H1 (cell line): ENCODE measurements at regions not wholly inside any gene's neighbourhood (a gene's known extent, or its start where the extent isn't known, plus 50 kb on each side); places are given as distances from the start of the nearest gene placed in this dataset.

ENCODE experiments used
- BRCA1 ChIP-seq: IDR thresholded peaks from 2 replicates; pipeline ENCODE4 v1.6.1; 2012; ENCODE audit warnings: low read depth, low read length, improper control_type of control experiment
- CEBPB ChIP-seq: IDR thresholded peaks from 2 replicates; pipeline ENCODE4 v1.6.1; 2012; ENCODE audit warnings: low read depth, low read length
- CHD2 ChIP-seq: IDR thresholded peaks from 2 replicates; pipeline ENCODE4 v1.6.1; 2012; ENCODE audit warnings: low read length, improper control_type of control experiment
- CREB1 ChIP-seq: IDR thresholded peaks from 2 replicates; pipeline ENCODE4 v1.6.1; 2012; ENCODE audit warnings: inconsistent platforms
- EZH2 ChIP-seq: fragments of 200-600 bp; sonication (generic); IDR thresholded peaks from 2 replicates; pipeline ENCODE4 v1.7.1; 2012; ENCODE audit warnings: low read depth, mild to moderate bottlenecking, moderate library complexity, low read length, inconsistent platforms; ENCODE audit not compliant: severe bottlenecking
- JUN ChIP-seq: IDR thresholded peaks from 2 replicates; pipeline ENCODE4 v1.6.1; 2011; ENCODE audit warnings: low read depth, mild to moderate bottlenecking, improper control_type of control experiment, low read length
- POLR2A ChIP-seq, 2 experiments: IDR thresholded peaks; 1 replicate in 1 of 2; 2 replicates in 1 of 2; pipeline ENCODE4 v1.6.1; 2011; ENCODE audit warnings: low read depth in 2 of 2, low read length in 2 of 2, mild to moderate bottlenecking in 2 of 2; ENCODE audit errors: control extremely low read depth in 1 of 2
- POLR2AphosphoS5 ChIP-seq: IDR thresholded peaks from 2 replicates; pipeline ENCODE4 v1.6.1; 2011; ENCODE audit warnings: low read depth, low read length
- RNF2 ChIP-seq: fragments of 200-900, 300-1000 bp; sonication (generic); IDR thresholded peaks from 2 replicates; pipeline ENCODE4 v1.7.1; 2016; ENCODE audit warnings: borderline replicate concordance, low read depth, mild to moderate bottlenecking, antibody characterized with exemption, low read length; ENCODE audit not compliant: poor library complexity, severe bottlenecking; ENCODE audit errors: missing control alignments
- SIRT6 ChIP-seq: IDR thresholded peaks from one replicate; pipeline ENCODE4 v1.7.1; 2012; ENCODE audit warnings: low read length, inconsistent platforms
- TAF1 ChIP-seq: IDR thresholded peaks from 2 replicates; pipeline ENCODE4 v1.6.1; 2011; ENCODE audit warnings: mild to moderate bottlenecking, low read depth, low read length
- TBP ChIP-seq: IDR thresholded peaks from 2 replicates; pipeline ENCODE4 v1.6.1; 2011; ENCODE audit warnings: low read depth, low read length, improper control_type of control experiment
- YY1 ChIP-seq: IDR thresholded peaks from 2 replicates; pipeline ENCODE4 v1.6.1; 2011; ENCODE audit warnings: low read depth, mild to moderate bottlenecking, low read length
- TF ChIP-seq, protein P1 (sequence below), 3 experiments: IDR thresholded peaks; 1 replicate in 2 of 3; 2 replicates in 1 of 3; pipeline versions ENCODE4 v1.5.1 to v1.6.1; 2011; ENCODE audit warnings: low read length in 3 of 3, mild to moderate bottlenecking in 3 of 3, inconsistent platforms in 2 of 3, low read depth in 1 of 3, moderate library complexity in 1 of 3; ENCODE audit not compliant: insufficient read depth in 1 of 3; ENCODE audit errors: control extremely low read depth in 1 of 3

DNA sequence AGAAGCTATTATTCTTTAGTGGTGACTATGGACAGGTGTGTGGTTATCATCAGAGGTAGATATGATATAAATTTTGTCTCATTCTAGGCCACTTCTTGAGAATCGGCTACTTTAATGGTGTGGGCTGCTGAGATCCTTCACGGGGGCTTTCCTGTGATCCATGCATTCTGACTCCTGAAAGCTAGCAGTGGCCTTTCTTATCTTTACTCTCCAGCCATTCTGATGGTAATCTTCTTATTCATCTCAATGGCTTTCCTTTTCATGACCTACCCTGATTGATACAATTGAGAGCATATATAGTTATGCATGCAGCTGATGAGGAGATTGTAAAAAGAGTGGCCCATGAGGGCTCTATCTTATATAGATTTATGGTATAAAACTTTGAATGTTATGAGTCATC is 78.3 kb upstream of the ZPLD1 start:
- TF ChIP-seq, protein P1, sequence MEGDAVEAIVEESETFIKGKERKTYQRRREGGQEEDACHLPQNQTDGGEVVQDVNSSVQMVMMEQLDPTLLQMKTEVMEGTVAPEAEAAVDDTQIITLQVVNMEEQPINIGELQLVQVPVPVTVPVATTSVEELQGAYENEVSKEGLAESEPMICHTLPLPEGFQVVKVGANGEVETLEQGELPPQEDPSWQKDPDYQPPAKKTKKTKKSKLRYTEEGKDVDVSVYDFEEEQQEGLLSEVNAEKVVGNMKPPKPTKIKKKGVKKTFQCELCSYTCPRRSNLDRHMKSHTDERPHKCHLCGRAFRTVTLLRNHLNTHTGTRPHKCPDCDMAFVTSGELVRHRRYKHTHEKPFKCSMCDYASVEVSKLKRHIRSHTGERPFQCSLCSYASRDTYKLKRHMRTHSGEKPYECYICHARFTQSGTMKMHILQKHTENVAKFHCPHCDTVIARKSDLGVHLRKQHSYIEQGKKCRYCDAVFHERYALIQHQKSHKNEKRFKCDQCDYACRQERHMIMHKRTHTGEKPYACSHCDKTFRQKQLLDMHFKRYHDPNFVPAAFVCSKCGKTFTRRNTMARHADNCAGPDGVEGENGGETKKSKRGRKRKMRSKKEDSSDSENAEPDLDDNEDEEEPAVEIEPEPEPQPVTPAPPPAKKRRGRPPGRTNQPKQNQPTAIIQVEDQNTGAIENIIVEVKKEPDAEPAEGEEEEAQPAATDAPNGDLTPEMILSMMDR (IDR thresholded peaks at IDR 0.05; ENCODE audit: control extremely low read depth in 1 of 3, insufficient read depth in 1 of 3, low read depth in 1 of 3, low read length in 3 of 3), result no peak
- no peak for TF ChIP-seq CREB1
- TF ChIP-seq SIRT6, result no peak
- no peak for TF ChIP-seq POLR2AphosphoS5
- TF ChIP-seq POLR2A (IDR thresholded peaks at IDR 0.05; ENCODE audit: control extremely low read depth in 1 of 2, low read depth in 2 of 2, low read length in 2 of 2), result no peak
- TF ChIP-seq CHD2, result no peak
- TF ChIP-seq RNF2, result no peak
- no peak for TF ChIP-seq BRCA1
- TF ChIP-seq YY1, result no peak
- no peak for TF ChIP-seq JUN
- TF ChIP-seq CEBPB, result no peak
- no peak for TF ChIP-seq TAF1
- no peak for TF ChIP-seq TBP
- no peak for TF ChIP-seq EZH2
